K562 (cell line): ENCODE measurements at regions not wholly inside any gene's neighbourhood (a gene's known extent, or its start where the extent isn't known, plus 50 kb on each side); places are given as distances from the start of the nearest gene placed in this dataset.

ENCODE experiments used
- ATAC-seq: fragments of 200-7000 bp; cut with Tn5 transposase; 3 replicates; pipeline ENCODE4 v1.9.1; 2020; ENCODE audit warnings: moderate library complexity
- BruUV-seq: library from RNA; stranded (reverse); fragments of 400-500 nt; replicated peaks from 2 replicates; lab custom pipeline; 2021; lab: Mats Ljungman, UMichigan
- CTCF ChIA-PET: fragments of 300-600 bp; formaldehyde crosslinking; extraction: SDS; loops from one replicate; lab custom pipeline; 2021; ENCODE audit warnings: low intra/inter-chr PET ratio; lab: Yijun Ruan, JAX
- POLR2A ChIA-PET: fragments of 300-600, 350-650 bp; sonication (Branson Sonifier 250); formaldehyde crosslinking; extraction: SDS; loops from one replicate; lab custom pipeline; 2021; ENCODE audit warnings: antibody characterized with exemption, inconsistent platforms; lab: Yijun Ruan, JAX
- DNase-seq, 4 experiments: peaks; one replicate each; pipeline versions ENCODE4 v3.0.0 to v3.0.0-alpha.2; 2011 to 2018; ENCODE audit warnings: low spot score in 3 of 4, mixed read lengths in 3 of 4; ENCODE audit errors: extremely low read depth in 1 of 4
- FAIRE-seq: peaks from 2 replicates; lab custom pipeline; 2011; peaks lifted over from hg19 to GRCh38; lab: Jason Lieb, UNC
- H2AFZ ChIP-seq: 2 replicates; pipeline ENCODE4 v1.6.0; 2011; ENCODE audit warnings: low read depth, low read length, control low read depth, inconsistent platforms
- H3K27ac ChIP-seq: fragments of 200-600 bp; 3 replicates; pipeline ENCODE4 v1.8.0; 2011; ENCODE audit warnings: low read depth, mild to moderate bottlenecking, control low read depth, inconsistent platforms, low read length, moderate library complexity, mixed read lengths; ENCODE audit errors: extremely low read depth
- H3K27me3 ChIP-seq, 2 experiments: fragments of 300-600 bp in 1 of 2; 2 replicates in 1 of 2; 3 replicates in 1 of 2; pipeline versions ENCODE4 v1.6.0 to v1.8.0; 2011; ENCODE audit warnings: inconsistent platforms in 2 of 2, low read length in 2 of 2, mild to moderate bottlenecking in 1 of 2, mixed read lengths in 1 of 2, moderate library complexity in 1 of 2; ENCODE audit not compliant: control insufficient read depth in 2 of 2, insufficient read depth in 2 of 2
- H3K36me3 ChIP-seq: fragments of 300-600 bp; 3 replicates; pipeline ENCODE4 v1.8.0; 2011; ENCODE audit warnings: mild to moderate bottlenecking, low read length, inconsistent platforms; ENCODE audit not compliant: control insufficient read depth, insufficient read depth
- H3K4me1 ChIP-seq, 2 experiments: fragments of 200-600 bp in 1 of 2; replicated peaks in 1 of 2; 2 replicates in 1 of 2; 3 replicates in 1 of 2; pipeline versions ENCODE4 v1.5.1 to v1.8.0; 2011; ENCODE audit warnings: inconsistent platforms in 2 of 2, low read length in 2 of 2, mild to moderate bottlenecking in 1 of 2, mixed read lengths in 1 of 2, moderate library complexity in 1 of 2; ENCODE audit not compliant: control insufficient read depth in 2 of 2, insufficient read depth in 2 of 2
- H3K4me2 ChIP-seq: 2 replicates; pipeline ENCODE4 v1.6.1; 2011; ENCODE audit warnings: low read length, control low read depth, inconsistent platforms, mixed read lengths; ENCODE audit not compliant: insufficient read depth
- H3K4me3 ChIP-seq: fragments of 200-600 bp; sonication (generic), shearing (Covaris generic); 2 replicates; pipeline ENCODE4 v1.5.1; 2016; ENCODE audit warnings: control low read depth, inconsistent platforms
- H3K79me2 ChIP-seq: fragments of 200-600 bp; 3 replicates; pipeline ENCODE4 v1.8.0; 2011; ENCODE audit warnings: low read length, inconsistent platforms; ENCODE audit not compliant: control insufficient read depth, insufficient read depth
- H3K9ac ChIP-seq, 2 experiments: 2 replicates each; pipeline versions ENCODE4 v1.6.0 to v1.6.1; 2011; ENCODE audit warnings: low read depth in 2 of 2, low read length in 2 of 2, control low read depth in 1 of 2, inconsistent platforms in 1 of 2, mild to moderate bottlenecking in 1 of 2, mixed read lengths in 1 of 2; ENCODE audit not compliant: insufficient read depth in 1 of 2
- H3K9me1 ChIP-seq: one replicate; pipeline ENCODE4 v1.6.0; 2011; ENCODE audit warnings: inconsistent platforms, mild to moderate bottlenecking, low read length, moderate library complexity; ENCODE audit not compliant: control insufficient read depth, insufficient read depth
- H3K9me3 ChIP-seq: replicated peaks from 2 replicates; pipeline ENCODE4 v1.5.1; 2011; ENCODE audit warnings: low read depth, low read length, inconsistent platforms; ENCODE audit not compliant: control insufficient read depth, insufficient read depth
- H4K20me1 ChIP-seq: replicated peaks from 2 replicates; pipeline ENCODE4 v1.6.1; 2011; ENCODE audit warnings: low read length, inconsistent platforms, mixed read lengths; ENCODE audit not compliant: control insufficient read depth, insufficient read depth
- BRD4 ChIP-seq: fragments of 200-600 bp; sonication (generic); IDR thresholded peaks from 2 replicates; pipeline ENCODE4 v1.6.1; 2017; ENCODE audit warnings: inconsistent platforms
- FOXK2 ChIP-seq, 2 experiments: fragments of 450-650 bp; IDR thresholded peaks in 1 of 2; conservative IDR thresholded peaks in 1 of 2; 2 replicates each; pipeline ENCODE4 v1.6.1; 2016; ENCODE audit warnings: low read depth in 2 of 2, mild to moderate bottlenecking in 1 of 2
- HNRNPK ChIP-seq: fragments of 200-400 bp; formaldehyde crosslinking; IDR thresholded peaks from one replicate; pipeline ENCODE4 v1.6.1; 2018; ENCODE audit warnings: mild to moderate bottlenecking, low read depth, low read length; ENCODE audit not compliant: poor library complexity, severe bottlenecking
- IRF2 ChIP-seq: sonication (generic); formaldehyde crosslinking; IDR thresholded peaks from 2 replicates; pipeline ENCODE4 v1.8.1; 2022; ENCODE audit warnings: mild to moderate bottlenecking, missing genetic modification reagents
- POLR2B ChIP-seq: fragments of 450-650 bp; IDR thresholded peaks from 2 replicates; pipeline ENCODE4 v1.6.1; 2018; ENCODE audit warnings: low read depth; ENCODE audit not compliant: partially characterized antibody
- RNF2 ChIP-seq: sonication (generic); IDR thresholded peaks from 2 replicates; pipeline ENCODE4 v1.6.1; 2016
- SFPQ ChIP-seq: fragments of 200-400 bp; formaldehyde crosslinking; IDR thresholded peaks from 2 replicates; pipeline ENCODE4 v1.6.1; 2017; ENCODE audit warnings: mild to moderate bottlenecking, low read depth, low read length, moderate library complexity
- TCF7L2 ChIP-seq: fragments of 150-350 bp; IDR thresholded peaks from 2 replicates; pipeline ENCODE4 v1.6.1; 2016; ENCODE audit warnings: low read depth, mild to moderate bottlenecking, low read length, moderate library complexity
- TEAD2 ChIP-seq: fragments of 450-650 bp; IDR thresholded peaks from 2 replicates; pipeline ENCODE4 v1.6.1; 2016; ENCODE audit warnings: missing genetic modification characterization, control low read depth, missing compliant biosample characterization
- ZBTB7A ChIP-seq: IDR thresholded peaks from 2 replicates; pipeline ENCODE4 v1.6.1; 2011; ENCODE audit warnings: low read depth, mild to moderate bottlenecking, low read length, moderate library complexity, borderline replicate concordance; ENCODE audit not compliant: control insufficient read depth
- ZNF217 ChIP-seq: sonication (generic); formaldehyde crosslinking; IDR thresholded peaks from 2 replicates; pipeline ENCODE4 v1.8.0; 2022; ENCODE audit warnings: mild to moderate bottlenecking, missing genetic modification reagents
- ZNF24 ChIP-seq: fragments of 450-650 bp; IDR thresholded peaks from 2 replicates; pipeline ENCODE4 v1.6.1; 2016
- ZNF324 ChIP-seq: fragments of 250-450 bp; sonication (Bioruptor Pico); IDR thresholded peaks from 2 replicates; pipeline ENCODE4 v1.4.0; 2020; ENCODE audit warnings: mild to moderate bottlenecking
- ZNF384 ChIP-seq: IDR thresholded peaks from 2 replicates; pipeline ENCODE4 v1.6.1; 2012; ENCODE audit warnings: low read depth, low read length, improper control_type of control experiment
- ZSCAN29 ChIP-seq: fragments of 450-650 bp; IDR thresholded peaks from 2 replicates; pipeline ENCODE4 v1.6.1; 2017
- WGBS: fragments of 100-300 bp; shearing (Covaris generic); methylation state at CpG from one replicate; pipeline ENCODE4 v1.1.6; 2016; ENCODE audit warnings: low coverage, mixed read lengths; ENCODE audit not compliant: insufficient coverage; ENCODE audit errors: missing lambda C conversion rate; 5-methylcytosine and 5-hydroxymethylcytosine counted together
- in situ Hi-C: fragments of 300-500 bp; cut with MboI; formaldehyde crosslinking; loops from 4 replicates; pipeline ENCODE4 v1.15.0; 2018; ENCODE audit warnings: inconsistent platforms, mixed read lengths
- intact Hi-C: fragments of 100-400 bp; cut with micrococcal nuclease; formaldehyde crosslinking; loops from 2 replicates; pipeline ENCODE4 v1.14.2; 2022

GRCh38 chr3:193962986-193963685 lies 172.8 kb upstream of the HES1 start (continued):
- TF ChIP-seq FOXK2 (conservative IDR thresholded peaks at IDR 0.05 in 1 of 2, IDR thresholded peaks at IDR 0.05 in 1 of 2; ENCODE audit: low read depth in 2 of 2) (no peak), BRD4 (no peak)

- WGBS, result 55% methylated on average over 7 of the region's 7 CpGs
- POLR2A ChIA-PET, result interaction anchor here (1.0 to 2.1 kb wide), 5 partner anchors 10 to 615 kb away, joined by 3 to 5 read pairs (median 3); no protein-coding TSS in a partner anchor
- intact Hi-C loops, result no loop called here
These were observed 172.0 kb upstream of the HES1 start for GRCh38 chr3:193963808-193964516.

More at GRCh38 chr3:193963808-193964516, 172.0 kb upstream of the HES1 start:
- DNase-seq (no peak), ATAC-seq (peak; percentile 60), FAIRE-seq (peak; percentile 44)
- TF ChIP-seq TEAD2 (tag), result no peak
- no peak for TF ChIP-seq ZNF384
- no peak for TF ChIP-seq ZSCAN29
- no peak for TF ChIP-seq IRF2 (CRISPR knock-in tag)
- TF ChIP-seq TCF7L2, result no peak
- no peak for TF ChIP-seq ZBTB7A
- no peak for TF ChIP-seq ZNF217 (CRISPR knock-in tag)
- no peak for TF ChIP-seq SFPQ
- no peak for TF ChIP-seq POLR2B
- no peak for TF ChIP-seq ZNF324 (CRISPR knock-in tag)
- no peak for TF ChIP-seq ZNF24
- TF ChIP-seq RNF2, result no peak
- TF ChIP-seq HNRNPK, result no peak
- no peak overlapping the region for H3K4me3 ChIP-seq
- H2AFZ ChIP-seq, result no peak overlapping the region
- H3K79me2 ChIP-seq, result no peaks in the 10 kb centered on the region
- in situ Hi-C loops, result no loop called here
- H3K27me3 ChIP-seq, result no peaks in the 10 kb centered on the region
- H3K9ac ChIP-seq, result no peak overlapping the region
- CTCF ChIA-PET, result no interaction called here
- peaks cover 0 to 6% of the 10 kb centered on the region in 2 experiments; a peak in 2 of 5 replicates for H3K4me1 ChIP-seq
- no peaks in the 10 kb centered on the region for H4K20me1 ChIP-seq
- H3K9me3 ChIP-seq, result no peaks in the 10 kb centered on the region
- no peak overlapping the region for H3K27ac ChIP-seq
- no peaks in the 10 kb centered on the region for H3K9me1 ChIP-seq
- H3K4me2 ChIP-seq, result no peak overlapping the region
- no peaks in the 10 kb centered on the region for H3K36me3 ChIP-seq
- no TSS peak for BruUV-seq
